GM18502 (cell line): ENCODE measurements at regions not wholly inside any gene's neighbourhood (a gene's known extent, or its start where the extent isn't known, plus 50 kb on each side); places are given as distances from the start of the nearest gene placed in this dataset.

Experiments
- ATAC-seq: cut with Tn5 transposase; IDR thresholded peaks from one replicate; pipeline ENCODE4 v1.9.1; 2021; ENCODE audit warnings: mild to moderate bottlenecking; ENCODE audit not compliant: unreplicated experiment, poor library complexity

- ATAC-seq = no peak
Observed at GRCh38 chr7:51778121-51778520, 461.5 kb upstream of the COBL start.

- no peak for ATAC-seq
Observed at GRCh38 chr7:51774178-51774577, 457.6 kb upstream of the COBL start.

- ATAC-seq = no peak
Observed at GRCh38 chr7:51772190-51772589, 455.6 kb upstream of the COBL start.

- no peak for ATAC-seq
Observed at GRCh38 chr7:51764976-51765375, 448.4 kb upstream of the COBL start.

- ATAC-seq = no peak
Observed at GRCh38 chr7:51759985-51760384, 443.4 kb upstream of the COBL start.

- ATAC-seq = no peak
Observed at GRCh38 chr7:51757960-51758359, 441.4 kb upstream of the COBL start.

GRCh38 chr7:51732951-51733350 is 416.3 kb upstream of the COBL start:
- no peak for ATAC-seq

GRCh38 chr7:51732116-51732515 is 415.5 kb upstream of the COBL start:
- no peak for ATAC-seq

GRCh38 chr7:51731075-51731474 is 414.5 kb upstream of the COBL start:
- ATAC-seq = no peak

GRCh38 chr7:51727441-51727840 is 410.8 kb upstream of the COBL start:
- no peak for ATAC-seq

- no peak for ATAC-seq
Observed at GRCh38 chr7:51706851-51707250, 390.2 kb upstream of the COBL start.

GRCh38 chr7:51705701-51706100 is 389.1 kb upstream of the COBL start:
- no peak for ATAC-seq

- ATAC-seq = no peak
Observed at GRCh38 chr7:51702673-51703072, 386.1 kb upstream of the COBL start.

GRCh38 chr7:51701935-51702334 is 385.3 kb upstream of the COBL start:
- ATAC-seq = no peak

GRCh38 chr7:51700593-51701215 is 384.1 kb upstream of the COBL start:
- ATAC-seq = no peak

GRCh38 chr7:51693258-51693657 is 376.6 kb upstream of the COBL start:
- ATAC-seq = no peak

- ATAC-seq = no peak
Observed at GRCh38 chr7:51689547-51689946, 372.9 kb upstream of the COBL start.

- ATAC-seq = no peak
Observed at GRCh38 chr7:51685794-51686193, 369.2 kb upstream of the COBL start.

GRCh38 chr7:51680594-51681399 is 364.2 kb upstream of the COBL start:
- no peak for ATAC-seq

- ATAC-seq = no peak
Observed at GRCh38 chr7:51679358-51679757, 362.7 kb upstream of the COBL start.

GRCh38 chr7:51666751-51667150 is 350.1 kb upstream of the COBL start:
- no peak for ATAC-seq

GRCh38 chr7:51666266-51666665 is 349.7 kb upstream of the COBL start:
- ATAC-seq = no peak
